Caco-2 (cell line): ENCODE measurements at regions not wholly inside any gene's neighbourhood (a gene's known extent, or its start where the extent isn't known, plus 50 kb on each side); places are given as distances from the start of the nearest gene placed in this dataset.

Source experiments
- BruUV-seq: library from RNA; stranded (reverse); fragments of 400-500 nt; replicated peaks from 2 replicates; lab custom pipeline; 2021; lab: Mats Ljungman, UMichigan
- CTCF ChIA-PET: fragments of 300-600 bp; sonication (Branson Sonifier 250); formaldehyde crosslinking; loops from one replicate; lab custom pipeline; 2022; ENCODE audit warnings: antibody characterized with exemption; lab: Charles Lee
- POLR2A ChIA-PET: fragments of 300-600 bp; sonication (Branson Sonifier 250); formaldehyde crosslinking; loops from one replicate; lab custom pipeline; 2022; ENCODE audit warnings: antibody characterized with exemption; lab: Charles Lee
- DNase-seq, 2 experiments: peaks; one replicate each; pipeline versions ENCODE4 v3.0.0 to v3.0.0-alpha.2; 2020 to 2022
- H3K27me3 ChIP-seq: replicated peaks from 2 replicates; pipeline ENCODE4 v1.6.0; 2011; ENCODE audit warnings: low read length; ENCODE audit not compliant: control insufficient read depth, insufficient read depth
- H3K36me3 ChIP-seq: 2 replicates; pipeline ENCODE4 v1.5.1; 2011; ENCODE audit warnings: low read length; ENCODE audit not compliant: control insufficient read depth, insufficient read depth
- H3K4me1 ChIP-seq: fragments of 250-450 bp; sonication (Bioruptor Pico); 2 replicates; pipeline ENCODE4 v1.5.1; 2020; ENCODE audit warnings: mild to moderate bottlenecking
- H3K4me3 ChIP-seq: 2 replicates; pipeline ENCODE4 v1.5.1; 2011; ENCODE audit warnings: low read depth, mild to moderate bottlenecking, control low read depth, low read length
- H3K9me3 ChIP-seq: fragments of 250-450 bp; sonication (Bioruptor Pico); 2 replicates; pipeline ENCODE4 v1.5.1; 2020; ENCODE audit warnings: mild to moderate bottlenecking, moderate library complexity
- H3K27ac Mint-ChIP-seq: one replicate; pipeline ENCODE4 v1.8.0; 2022; ENCODE audit warnings: mixed read lengths; ENCODE audit not compliant: unreplicated experiment
- H3K27me3 Mint-ChIP-seq: one replicate; pipeline ENCODE4 v1.8.0; 2022; ENCODE audit warnings: mixed read lengths; ENCODE audit not compliant: insufficient read depth, unreplicated experiment
- H3K36me3 Mint-ChIP-seq: one replicate; pipeline ENCODE4 v1.8.0; 2022; ENCODE audit warnings: mild to moderate bottlenecking, mixed read lengths; ENCODE audit not compliant: insufficient read depth, unreplicated experiment
- H3K4me1 Mint-ChIP-seq: one replicate; pipeline ENCODE4 v1.8.0; 2022; ENCODE audit warnings: low read depth, mixed read lengths; ENCODE audit not compliant: unreplicated experiment
- H3K4me3 Mint-ChIP-seq: one replicate; pipeline ENCODE4 v1.8.0; 2022; ENCODE audit warnings: mild to moderate bottlenecking, moderate library complexity, mixed read lengths; ENCODE audit not compliant: unreplicated experiment
- H3K9me3 Mint-ChIP-seq: one replicate; pipeline ENCODE4 v1.8.0; 2022; ENCODE audit warnings: mixed read lengths; ENCODE audit not compliant: unreplicated experiment
- intact Hi-C: fragments of 100-400 bp; cut with micrococcal nuclease; formaldehyde crosslinking; loops from one replicate; pipeline ENCODE4 v1.10.0; 2022; ENCODE audit not compliant: unreplicated experiment
- TF ChIP-seq, protein P1 (sequence below), 2 experiments: fragments of 200-600 bp in 1 of 2; IDR thresholded peaks; 1 replicate in 1 of 2; 2 replicates in 1 of 2; pipeline versions ENCODE4 v1.5.1 to v1.8.0; 2011 to 2022; ENCODE audit warnings: antibody characterized with exemption in 1 of 2, control low read depth in 1 of 2, inconsistent platforms in 1 of 2, low read depth in 1 of 2, low read length in 1 of 2, mild to moderate bottlenecking in 1 of 2, moderate library complexity in 1 of 2; ENCODE audit not compliant: insufficient read depth in 1 of 2, severe bottlenecking in 1 of 2, unreplicated experiment in 1 of 2

DNA sequence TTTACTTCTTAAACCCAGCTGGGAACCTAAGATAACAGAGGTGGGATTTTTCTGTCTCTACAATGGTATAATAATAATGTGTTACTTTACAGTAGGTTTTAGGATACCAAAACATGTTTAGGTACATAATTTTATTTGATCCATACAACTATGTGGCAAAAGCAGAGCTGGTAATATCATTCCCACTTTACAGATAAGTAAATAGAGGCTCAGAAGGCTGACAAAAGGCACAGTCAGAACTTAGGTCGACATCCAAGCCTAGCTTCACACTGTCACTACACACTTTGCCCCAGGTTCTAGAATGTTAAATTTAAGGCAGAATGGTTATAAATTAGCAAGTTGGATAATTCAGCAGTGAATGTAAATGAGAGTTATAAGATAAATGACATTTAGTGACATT lies 189.6 kb upstream of the PARD3B start:
- H3K4me3 Mint-ChIP-seq: no peak overlapping the region
- TF ChIP-seq, protein P1, sequence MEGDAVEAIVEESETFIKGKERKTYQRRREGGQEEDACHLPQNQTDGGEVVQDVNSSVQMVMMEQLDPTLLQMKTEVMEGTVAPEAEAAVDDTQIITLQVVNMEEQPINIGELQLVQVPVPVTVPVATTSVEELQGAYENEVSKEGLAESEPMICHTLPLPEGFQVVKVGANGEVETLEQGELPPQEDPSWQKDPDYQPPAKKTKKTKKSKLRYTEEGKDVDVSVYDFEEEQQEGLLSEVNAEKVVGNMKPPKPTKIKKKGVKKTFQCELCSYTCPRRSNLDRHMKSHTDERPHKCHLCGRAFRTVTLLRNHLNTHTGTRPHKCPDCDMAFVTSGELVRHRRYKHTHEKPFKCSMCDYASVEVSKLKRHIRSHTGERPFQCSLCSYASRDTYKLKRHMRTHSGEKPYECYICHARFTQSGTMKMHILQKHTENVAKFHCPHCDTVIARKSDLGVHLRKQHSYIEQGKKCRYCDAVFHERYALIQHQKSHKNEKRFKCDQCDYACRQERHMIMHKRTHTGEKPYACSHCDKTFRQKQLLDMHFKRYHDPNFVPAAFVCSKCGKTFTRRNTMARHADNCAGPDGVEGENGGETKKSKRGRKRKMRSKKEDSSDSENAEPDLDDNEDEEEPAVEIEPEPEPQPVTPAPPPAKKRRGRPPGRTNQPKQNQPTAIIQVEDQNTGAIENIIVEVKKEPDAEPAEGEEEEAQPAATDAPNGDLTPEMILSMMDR (IDR thresholded peaks at IDR 0.05; ENCODE audit: insufficient read depth in 1 of 2, low read depth in 1 of 2, low read length in 1 of 2, severe bottlenecking in 1 of 2, unreplicated experiment in 1 of 2): no peak
- H3K9me3 ChIP-seq: no peaks in the 10 kb centered on the region
- H3K4me3 ChIP-seq: no peak overlapping the region
- H3K4me1 Mint-ChIP-seq: peaks cover 13% of the 10 kb centered on the region
- no peak overlapping the region for H3K27ac Mint-ChIP-seq
- peaks cover 16% of the 10 kb centered on the region for H3K4me1 ChIP-seq
- intact Hi-C loops: no loop called here
- ChIA-PET POLR2A (no interaction called here), CTCF (no interaction called here)
- no peak for DNase-seq
- H3K9me3 Mint-ChIP-seq: no peaks in the 10 kb centered on the region
- H3K36me3 Mint-ChIP-seq: no peaks in the 10 kb centered on the region
- no peaks in the 10 kb centered on the region for H3K27me3 Mint-ChIP-seq
- H3K36me3 ChIP-seq: no peaks in the 10 kb centered on the region; the same call in 1 of the 2 replicates
- H3K27me3 ChIP-seq: no peaks in the 10 kb centered on the region
- BruUV-seq: no TSS peak

DNA sequence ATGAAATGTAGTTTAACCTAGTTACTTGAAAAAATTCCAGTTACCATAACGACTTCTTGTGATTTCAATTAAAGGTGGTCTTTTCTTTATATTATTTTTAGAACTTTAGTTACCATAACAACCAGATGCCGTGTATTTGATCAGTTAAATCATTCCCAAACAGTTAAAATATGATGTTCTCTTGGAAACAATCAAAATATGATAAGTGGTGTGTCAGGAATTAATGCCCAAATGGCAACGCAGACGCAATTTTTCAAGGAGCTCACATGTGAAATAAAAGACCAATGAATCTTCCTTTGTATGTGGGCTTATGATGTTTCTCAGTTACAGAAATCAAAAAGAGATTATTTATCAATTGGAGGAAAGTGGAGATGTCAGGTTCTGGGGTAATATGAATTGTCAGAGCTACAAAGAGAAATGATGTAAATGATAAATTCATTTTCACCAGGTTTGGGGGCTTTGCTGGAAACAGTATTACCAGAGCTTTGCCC lies 189.1 kb upstream of the PARD3B start:
- no TSS peak for BruUV-seq
- Mint-ChIP-seq H3K27ac (no peak overlapping the region), H3K4me3 (no peak overlapping the region)

DNA sequence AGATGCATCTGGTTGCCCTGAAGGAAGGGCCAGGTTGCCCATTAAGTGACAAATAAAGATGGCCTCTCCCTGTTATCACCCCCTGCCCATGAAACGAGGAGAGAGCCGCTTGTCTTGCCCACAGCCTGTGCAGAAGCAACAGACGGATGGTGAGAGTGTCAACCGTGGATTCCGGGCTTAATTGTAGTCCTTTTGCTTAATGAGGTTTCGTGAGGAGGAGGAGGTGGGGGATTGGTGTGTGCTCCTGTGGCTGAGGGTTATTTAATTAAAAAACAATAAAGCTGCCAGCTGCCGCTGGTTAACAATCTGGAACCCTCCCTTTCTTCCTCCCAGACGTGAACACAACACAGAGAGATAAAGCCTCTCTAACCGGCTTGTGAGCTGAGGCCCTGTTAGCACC lies 188.0 kb upstream of the PARD3B start:
- intact Hi-C loops: no loop called here
- Mint-ChIP-seq H3K27ac (no peak overlapping the region), H3K4me3 (no peak overlapping the region), H3K36me3 (no peaks in the 10 kb centered on the region), H3K4me1 (peaks cover 19% of the 10 kb centered on the region), H3K27me3 (no peaks in the 10 kb centered on the region), H3K9me3 (no peaks in the 10 kb centered on the region)
- ChIA-PET CTCF (no interaction called here), POLR2A (no interaction called here)
- H3K36me3 ChIP-seq: no peaks in the 10 kb centered on the region; the same call in 1 of the 2 replicates
- no peak overlapping the region for H3K4me3 ChIP-seq
- no peaks in the 10 kb centered on the region for H3K27me3 ChIP-seq
- peaks cover 20% of the 10 kb centered on the region for H3K4me1 ChIP-seq
- TF ChIP-seq, protein P1 (IDR thresholded peaks at IDR 0.05; ENCODE audit: insufficient read depth in 1 of 2, low read depth in 1 of 2, low read length in 1 of 2, severe bottlenecking in 1 of 2, unreplicated experiment in 1 of 2): no peak
- H3K9me3 ChIP-seq: no peaks in the 10 kb centered on the region
- no peak for DNase-seq
- BruUV-seq: no TSS peak

More for the DNA sequence above, 189.1 kb upstream of the PARD3B start:
- TF ChIP-seq, protein P1 (IDR thresholded peaks at IDR 0.05; ENCODE audit: insufficient read depth in 1 of 2, low read depth in 1 of 2, low read length in 1 of 2, severe bottlenecking in 1 of 2, unreplicated experiment in 1 of 2): no peak
- H3K27me3 ChIP-seq: no peaks in the 10 kb centered on the region
- no peaks in the 10 kb centered on the region for H3K36me3 Mint-ChIP-seq
- H3K36me3 ChIP-seq: no peaks in the 10 kb centered on the region; the same call in 1 of the 2 replicates
- no peaks in the 10 kb centered on the region for H3K27me3 Mint-ChIP-seq
- peaks cover 16% of the 10 kb centered on the region for H3K4me1 ChIP-seq
- peaks cover 13% of the 10 kb centered on the region for H3K4me1 Mint-ChIP-seq
- no peak for DNase-seq
- no peaks in the 10 kb centered on the region for H3K9me3 ChIP-seq
- POLR2A ChIA-PET: no interaction called here
- H3K9me3 Mint-ChIP-seq: no peaks in the 10 kb centered on the region
- intact Hi-C loops: no loop called here
- no peak overlapping the region for H3K4me3 ChIP-seq
- CTCF ChIA-PET: no interaction called here
